ENCODE measurements at regions not wholly inside any gene's neighbourhood (a gene's known extent, or its start where the extent isn't known, plus 50 kb on each side); places are given as distances from the start of the nearest gene placed in this dataset.

- no peak for TF ChIP-seq TCF7L2 (IDR thresholded peaks at IDR 0.05; ENCODE audit: borderline replicate concordance, low read depth, low read length)
- TF ChIP-seq REST (tag by site-specific recombination; IDR thresholded peaks at IDR 0.05): no peak
- TF ChIP-seq ZNF777 (tag by site-specific recombination; IDR thresholded peaks at IDR 0.05; ENCODE audit: borderline replicate concordance): no peak
- no peak for TF ChIP-seq CTCF (tag by site-specific recombination; IDR thresholded peaks at IDR 0.05)
- TF ChIP-seq ZNF529 (tag by site-specific recombination; IDR thresholded peaks at IDR 0.05; ENCODE audit: insufficient replicate concordance): no peak
- no peak for TF ChIP-seq HOXA7 (CRISPR knock-in tag; IDR thresholded peaks at IDR 0.05; ENCODE audit: borderline replicate concordance)
- no peak for TF ChIP-seq SALL2 (tag by site-specific recombination; IDR thresholded peaks at IDR 0.05; ENCODE audit: borderline replicate concordance)
- no peak for TF ChIP-seq ZSCAN18 (tag by site-specific recombination; IDR thresholded peaks at IDR 0.05)
- TF ChIP-seq ZNF488 (tag by site-specific recombination; IDR thresholded peaks at IDR 0.05): no peak
- TF ChIP-seq ZBTB17 (tag by site-specific recombination; IDR thresholded peaks at IDR 0.05): no peak
- TF ChIP-seq SP2 (tag by site-specific recombination; IDR thresholded peaks at IDR 0.05): no peak
Observed at GRCh38 chrX:42673301-42673810, 104.6 kb downstream of the PPP1R2C start.

Measured in HEK293 (cell line).